HG02798 (cell line): ENCODE measurements at regions not wholly inside any gene's neighbourhood (a gene's known extent, or its start where the extent isn't known, plus 50 kb on each side); places are given as distances from the start of the nearest gene placed in this dataset.

ENCODE experiments used
- ATAC-seq: cut with Tn5 transposase; IDR thresholded peaks from one replicate; pipeline ENCODE4 v1.9.1; 2021; ENCODE audit warnings: mild to moderate bottlenecking; ENCODE audit not compliant: unreplicated experiment, poor library complexity

DNA sequence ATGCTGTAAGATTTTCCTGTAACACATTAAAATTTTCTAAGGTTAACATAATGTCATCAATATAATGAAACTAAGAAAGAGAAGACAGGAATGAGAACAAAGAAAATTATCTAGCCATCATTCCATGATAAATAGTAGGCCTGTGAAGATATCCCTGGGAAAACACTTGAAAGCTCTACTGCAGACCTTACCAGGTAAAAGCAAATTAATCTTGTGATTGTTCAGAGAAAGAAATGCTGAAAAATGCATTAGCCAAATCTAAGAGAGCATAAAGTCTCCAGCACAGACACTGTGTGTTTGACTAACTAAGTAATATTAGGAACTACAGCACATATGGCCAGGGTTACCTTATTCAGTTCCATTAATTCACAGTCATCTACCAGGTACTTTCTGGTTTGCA, 628.3 kb upstream of the GRAMD2B start:
- no peak for ATAC-seq

DNA sequence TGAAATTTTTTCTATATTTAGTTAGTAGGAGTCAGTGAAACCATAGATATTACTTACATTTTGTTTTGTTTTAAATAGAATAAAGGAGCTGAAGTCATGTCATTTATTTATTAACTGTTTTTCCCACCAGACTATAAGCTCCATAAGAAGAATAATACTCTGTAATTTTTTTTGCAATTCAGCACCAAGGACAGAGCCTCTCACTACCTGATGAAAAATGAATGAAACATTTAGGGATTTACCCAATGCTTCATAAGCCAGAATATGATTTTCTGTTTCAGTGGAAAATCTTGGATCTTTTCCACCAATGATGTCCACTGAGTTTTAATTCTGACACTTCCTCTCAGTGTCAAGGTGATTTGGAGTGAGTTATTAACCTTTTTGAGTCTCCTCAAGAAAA, 624.9 kb upstream of the GRAMD2B start:
- ATAC-seq: no peak

DNA sequence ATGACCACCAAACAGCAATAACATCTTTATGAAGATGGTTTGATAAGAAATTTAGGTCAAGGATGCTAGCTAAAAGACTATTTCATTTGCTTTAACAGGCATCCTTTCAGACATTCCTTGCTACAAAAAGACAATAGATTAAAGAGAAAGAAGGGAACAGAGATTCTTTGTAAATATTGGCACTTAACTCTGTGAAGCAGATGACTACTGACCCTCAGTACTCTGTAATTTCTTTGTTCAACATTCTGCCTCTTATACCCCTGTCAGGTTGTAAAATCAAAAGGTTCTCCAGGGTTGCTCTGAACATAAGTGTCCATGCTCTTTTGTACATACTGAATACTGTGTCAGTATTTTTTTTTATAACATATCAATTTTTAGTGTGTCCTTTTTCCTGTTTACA, 610.6 kb upstream of the GRAMD2B start:
- ATAC-seq: no peak

DNA sequence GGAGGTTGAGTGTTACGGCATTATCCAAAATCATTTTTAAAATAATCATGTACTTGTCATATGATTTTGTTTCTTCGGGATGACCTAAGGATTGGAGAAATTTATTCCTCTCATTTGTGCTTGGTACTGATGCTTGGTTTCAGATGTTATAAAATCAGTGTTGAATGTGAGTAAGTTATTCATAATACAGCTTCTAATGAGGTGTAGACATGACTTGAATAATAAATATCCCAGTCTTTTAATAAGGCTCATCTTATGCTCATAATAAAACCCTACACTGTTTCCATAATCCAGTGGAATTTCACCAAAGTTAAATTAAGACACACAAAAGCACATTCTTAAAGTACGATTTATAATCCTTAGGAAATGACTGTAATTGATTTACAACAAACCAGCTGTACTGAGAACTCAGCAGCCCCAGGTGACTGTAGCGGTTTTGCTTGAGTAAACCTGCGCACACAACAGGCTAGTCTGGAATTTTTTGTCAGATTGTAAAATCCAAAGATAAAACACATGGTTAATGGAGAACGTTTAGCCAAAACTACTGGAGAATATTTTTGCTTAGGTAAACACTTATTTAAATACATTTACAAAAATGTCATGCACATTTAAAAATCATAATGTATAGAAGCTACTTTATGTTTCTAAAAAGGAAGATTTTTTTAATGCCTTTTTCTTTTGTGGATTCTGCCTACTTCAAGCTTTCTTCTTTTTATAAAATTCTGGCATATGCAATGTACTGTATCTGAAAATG, 609.8 kb upstream of the GRAMD2B start:
- ATAC-seq: no peak

DNA sequence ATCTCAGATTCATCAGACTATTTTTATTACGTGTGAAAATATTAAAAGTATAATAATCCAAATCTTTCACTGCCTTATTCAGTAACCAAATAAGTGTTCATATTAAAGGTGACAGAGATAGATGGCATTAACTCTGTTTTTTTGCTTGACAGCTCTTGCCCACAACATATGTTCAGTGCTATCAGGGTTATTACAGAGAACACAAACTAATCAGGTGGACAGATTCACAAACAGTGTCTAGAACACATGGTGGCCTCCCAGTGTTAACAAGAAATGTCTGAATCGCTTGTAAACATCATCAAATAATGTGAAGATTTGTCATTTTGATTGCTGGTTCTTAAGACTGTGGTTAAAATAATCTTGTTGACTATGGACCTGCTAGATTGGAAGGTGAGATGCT, 609.1 kb upstream of the GRAMD2B start:
- ATAC-seq: no peak

DNA sequence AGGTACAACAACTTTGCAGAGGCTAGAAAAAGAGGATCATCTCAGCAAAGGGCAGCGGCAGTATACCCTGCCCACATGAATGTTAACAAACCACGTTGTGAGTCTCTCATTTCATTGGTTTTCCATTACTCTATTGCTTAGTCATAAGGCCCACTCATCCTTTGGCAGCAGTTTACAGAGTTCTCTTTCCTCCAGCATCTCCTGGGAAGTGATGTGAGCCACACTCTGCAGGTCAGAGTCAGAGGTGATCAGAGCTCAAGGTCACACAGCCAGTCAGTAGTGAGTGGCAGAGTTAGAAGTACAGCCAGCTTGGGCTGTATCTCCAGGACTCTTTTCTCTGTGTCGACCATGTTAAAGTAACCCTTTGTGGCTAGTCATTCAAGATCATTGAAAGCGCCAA, 599.6 kb upstream of the GRAMD2B start:
- ATAC-seq: no peak

DNA sequence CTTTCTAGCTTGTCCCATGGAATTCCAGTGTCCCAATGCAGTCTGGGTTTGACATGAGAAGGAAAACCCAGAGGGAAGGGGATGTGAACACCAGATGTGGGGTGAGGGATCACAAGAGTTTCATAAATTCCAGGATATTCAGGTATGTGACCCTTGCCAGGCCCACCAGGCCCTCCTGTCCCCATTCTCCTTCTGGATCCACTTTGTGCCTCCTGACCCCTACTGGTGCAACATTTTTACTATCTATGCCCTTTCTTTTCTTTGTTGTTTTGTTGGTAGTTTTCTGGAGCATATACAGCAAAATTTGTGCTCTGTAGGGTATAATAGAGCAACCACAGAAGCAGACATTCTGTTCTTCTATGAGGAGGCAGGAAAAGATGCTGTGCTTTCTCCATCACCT, 597.0 kb upstream of the GRAMD2B start:
- no peak for ATAC-seq

DNA sequence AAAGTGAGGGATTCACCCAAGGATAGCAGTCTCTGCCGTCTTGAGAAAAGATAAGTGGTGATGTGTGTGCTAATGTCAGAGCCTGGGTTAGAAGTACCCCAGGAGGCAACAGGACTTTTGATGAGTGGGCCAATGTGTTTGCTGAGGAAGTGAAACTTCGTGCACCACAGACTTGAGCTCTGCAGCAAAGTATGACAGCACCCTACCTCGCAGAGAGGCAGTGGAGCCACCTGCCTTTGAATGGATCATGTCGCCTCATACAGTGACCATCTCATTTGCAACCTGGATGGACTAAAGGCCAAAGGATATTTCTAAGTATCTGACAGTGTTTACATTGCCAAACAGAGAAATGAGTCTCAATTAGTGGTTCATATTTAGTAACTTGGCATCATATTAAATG, 593.9 kb upstream of the GRAMD2B start:
- peak; percentile 36 for ATAC-seq

DNA sequence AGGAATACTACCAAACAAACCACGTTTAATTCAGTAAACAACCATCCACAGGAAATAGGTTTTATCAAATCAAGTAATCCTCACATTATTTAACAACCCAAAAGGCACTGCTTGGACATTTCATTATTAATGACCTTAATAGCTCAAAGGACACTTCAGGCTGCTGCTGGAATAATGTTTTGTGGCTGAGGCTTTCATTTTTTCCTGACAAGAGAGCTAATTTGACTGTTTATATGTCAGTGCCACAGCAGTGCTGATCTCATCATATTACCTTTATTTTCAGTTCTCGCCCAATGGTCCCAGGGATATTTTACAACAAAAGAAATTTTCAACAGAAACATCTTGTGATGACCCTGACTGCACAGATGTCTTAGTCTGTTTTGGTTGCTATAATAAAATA, 589.8 kb upstream of the GRAMD2B start:
- ATAC-seq: no peak

DNA sequence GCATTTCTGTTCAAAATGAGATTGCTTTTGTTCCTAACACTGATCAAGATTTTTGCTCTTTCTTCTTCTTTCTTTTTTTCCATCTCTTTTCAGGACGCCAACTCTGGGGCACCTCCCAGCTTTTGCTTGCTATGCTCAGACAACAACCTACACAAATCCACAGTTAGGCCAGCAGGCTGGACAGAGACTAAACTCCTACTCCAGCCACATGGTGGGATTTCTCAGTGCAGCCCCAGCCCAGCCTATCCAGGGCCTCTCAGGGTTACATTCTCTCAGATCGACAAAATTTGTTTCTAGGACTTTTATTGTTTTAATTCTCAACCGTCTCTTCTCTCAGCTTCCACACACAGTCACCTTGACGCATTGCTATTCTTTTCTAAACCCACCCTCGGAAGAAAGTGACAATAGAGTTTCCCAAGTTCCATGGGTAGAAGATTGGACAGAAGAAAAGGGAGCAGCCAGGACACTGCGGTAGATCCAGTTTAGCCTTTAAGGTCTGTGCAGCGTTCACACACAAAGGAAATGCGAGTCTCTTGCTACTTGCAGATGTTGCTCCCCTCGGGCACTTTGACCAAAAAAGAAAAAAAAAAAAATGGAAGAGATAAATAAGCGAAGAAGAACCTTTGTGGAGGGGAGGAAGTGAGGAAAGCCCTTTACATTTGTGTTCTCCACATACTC, 588.6 kb upstream of the GRAMD2B start:
- no peak for ATAC-seq

DNA sequence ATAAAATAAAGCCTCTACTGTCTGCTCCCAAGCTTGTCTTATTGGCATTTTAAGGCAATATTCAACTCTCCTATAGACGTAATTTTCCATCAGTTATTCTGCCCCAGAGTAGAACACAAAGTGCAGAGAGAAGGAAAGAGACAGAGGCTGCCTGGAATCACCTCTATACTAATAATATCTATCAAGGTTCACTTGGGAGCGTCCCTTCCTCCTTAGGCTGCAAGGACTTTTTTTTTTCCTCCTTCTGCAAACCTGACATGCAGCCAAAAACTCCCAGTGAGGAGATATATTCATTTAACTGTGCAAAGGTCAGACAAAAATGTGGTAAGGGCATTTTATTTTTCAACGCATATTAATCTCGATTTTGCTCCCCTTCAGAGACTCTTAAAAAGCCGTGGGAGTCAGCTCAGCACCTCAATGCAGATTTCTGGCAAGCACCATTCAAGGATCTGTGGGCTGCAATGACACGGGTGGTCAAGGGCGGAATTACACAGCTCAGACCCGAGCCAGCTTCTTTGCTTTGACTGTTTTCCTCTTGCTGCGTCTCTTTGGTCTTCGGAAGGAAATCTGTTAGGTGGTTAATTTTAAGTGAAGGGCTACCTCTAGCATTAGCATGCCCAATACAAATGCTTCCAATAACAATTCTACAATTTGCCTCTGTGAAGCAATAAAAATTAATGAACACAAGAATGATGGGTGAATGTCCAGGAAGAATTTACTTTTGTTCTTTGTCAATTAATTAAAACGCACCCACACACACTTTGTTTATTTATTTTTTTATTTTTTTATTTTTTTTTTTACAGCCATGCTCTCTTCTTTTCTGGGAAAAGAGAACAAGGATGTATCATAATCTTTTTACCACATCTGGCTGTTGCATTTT, 587.7 kb upstream of the GRAMD2B start:
- ATAC-seq: peak; percentile 73

DNA sequence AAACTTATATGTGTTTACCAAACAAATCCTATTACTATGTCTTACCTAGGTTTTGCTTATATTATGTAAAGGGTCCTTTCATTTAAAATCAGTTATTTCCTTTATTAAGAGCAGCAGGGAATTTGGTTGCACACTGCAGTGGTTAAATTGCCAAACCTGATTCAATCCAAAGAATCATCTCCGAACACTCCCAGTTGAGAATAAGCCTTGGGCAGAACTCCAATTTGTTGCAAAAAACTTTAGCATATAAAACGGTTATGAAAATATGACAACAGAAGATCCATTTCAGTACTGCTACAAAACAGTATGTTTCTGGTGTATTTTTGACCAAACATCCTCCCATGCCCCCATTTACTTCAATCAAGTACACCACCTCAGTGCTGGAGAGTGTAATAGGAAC, 587.0 kb upstream of the GRAMD2B start:
- ATAC-seq: no peak

DNA sequence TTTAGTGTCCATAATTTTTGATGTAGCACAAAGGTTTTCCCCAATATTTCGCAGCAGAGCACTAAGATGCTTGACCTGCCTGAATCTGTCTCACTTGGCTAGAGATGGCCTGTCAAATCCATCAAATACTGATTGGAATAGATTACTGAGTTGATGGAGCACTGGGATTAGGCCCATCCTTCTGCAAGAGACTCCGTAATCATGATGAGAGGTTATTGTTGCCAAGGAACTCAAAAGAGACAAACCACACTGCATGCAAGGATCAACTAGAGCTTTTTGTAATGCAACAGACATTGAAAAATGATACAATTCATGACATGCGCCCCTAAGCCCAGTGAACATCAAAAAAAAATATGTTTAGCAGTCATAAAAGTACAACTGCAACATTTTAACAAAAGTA, 585.3 kb upstream of the GRAMD2B start:
- ATAC-seq: no peak

DNA sequence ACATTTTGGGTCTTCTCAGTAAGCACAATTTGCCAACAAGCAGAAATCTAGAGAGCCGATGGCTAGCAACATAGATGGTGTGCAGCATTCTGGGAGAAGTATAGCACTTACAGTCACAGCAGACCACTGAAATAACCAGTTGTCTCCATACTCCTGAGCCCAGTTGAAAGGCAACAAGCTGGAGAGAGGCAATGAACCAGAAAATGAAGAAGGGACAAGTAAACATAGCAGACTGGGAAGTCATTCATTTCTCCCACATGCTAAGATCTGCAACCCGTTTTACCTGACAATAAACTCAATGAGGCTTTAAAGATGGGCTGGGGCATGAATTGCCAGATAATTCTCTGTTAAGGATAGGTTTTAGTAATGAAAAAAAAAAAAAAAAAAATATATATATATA, 575.6 kb upstream of the GRAMD2B start:
- no peak for ATAC-seq

DNA sequence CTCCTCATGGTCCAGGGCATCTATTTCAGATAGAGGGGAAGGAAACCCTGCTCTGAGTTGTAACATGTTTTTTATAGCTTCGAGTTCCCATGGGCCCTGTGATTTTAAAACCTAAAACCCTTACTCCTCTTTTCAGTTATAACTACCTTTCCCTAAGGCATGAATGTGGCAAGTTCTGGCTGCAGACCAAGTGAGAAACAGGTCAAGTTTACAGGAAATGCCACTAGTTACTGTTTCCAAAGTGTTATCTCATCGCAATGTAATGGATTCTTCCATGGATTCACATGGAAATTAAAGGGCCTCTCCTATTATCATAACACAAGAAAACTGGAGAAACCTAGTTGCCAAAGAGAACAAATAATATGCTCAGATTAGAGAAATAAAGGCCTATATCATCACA, 574.5 kb upstream of the GRAMD2B start:
- ATAC-seq: no peak

DNA sequence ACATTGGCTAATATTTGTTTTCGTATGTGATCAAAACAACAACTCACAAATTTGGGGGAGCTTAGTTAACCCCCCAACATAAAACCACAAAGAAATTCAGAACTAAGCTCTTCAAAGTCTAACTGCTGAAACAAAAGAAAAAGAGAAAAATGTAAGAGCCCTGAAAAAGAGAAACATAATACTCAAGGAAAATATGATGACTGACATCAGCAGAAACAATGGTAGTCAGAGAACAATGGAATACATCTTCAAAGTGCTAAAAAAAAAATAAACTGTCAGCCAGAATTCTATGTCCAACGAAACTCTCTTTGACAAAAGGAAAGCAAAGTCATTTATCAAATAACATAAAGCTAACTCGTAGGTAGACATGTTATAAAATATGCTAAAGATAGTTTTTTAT, 566.3 kb upstream of the GRAMD2B start:
- no peak for ATAC-seq

DNA sequence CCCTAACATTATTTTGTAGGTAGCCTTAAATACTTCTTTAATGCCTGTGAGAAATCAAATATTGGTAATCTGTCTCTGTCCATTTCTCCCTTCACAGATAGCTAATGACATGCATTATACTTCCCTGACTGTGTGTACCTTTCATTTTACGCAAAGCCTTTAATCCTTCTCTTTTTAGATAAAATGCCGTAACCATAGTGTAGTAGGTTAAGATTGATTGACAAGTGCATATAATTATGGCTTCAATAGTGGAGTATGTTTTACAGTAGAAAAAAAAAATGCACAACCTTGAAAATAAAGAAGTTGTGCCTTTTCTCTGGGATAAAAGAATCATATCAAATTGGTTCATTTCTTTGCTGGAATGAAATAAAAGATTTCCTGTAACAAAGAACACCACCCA, 559.6 kb upstream of the GRAMD2B start:
- no peak for ATAC-seq

DNA sequence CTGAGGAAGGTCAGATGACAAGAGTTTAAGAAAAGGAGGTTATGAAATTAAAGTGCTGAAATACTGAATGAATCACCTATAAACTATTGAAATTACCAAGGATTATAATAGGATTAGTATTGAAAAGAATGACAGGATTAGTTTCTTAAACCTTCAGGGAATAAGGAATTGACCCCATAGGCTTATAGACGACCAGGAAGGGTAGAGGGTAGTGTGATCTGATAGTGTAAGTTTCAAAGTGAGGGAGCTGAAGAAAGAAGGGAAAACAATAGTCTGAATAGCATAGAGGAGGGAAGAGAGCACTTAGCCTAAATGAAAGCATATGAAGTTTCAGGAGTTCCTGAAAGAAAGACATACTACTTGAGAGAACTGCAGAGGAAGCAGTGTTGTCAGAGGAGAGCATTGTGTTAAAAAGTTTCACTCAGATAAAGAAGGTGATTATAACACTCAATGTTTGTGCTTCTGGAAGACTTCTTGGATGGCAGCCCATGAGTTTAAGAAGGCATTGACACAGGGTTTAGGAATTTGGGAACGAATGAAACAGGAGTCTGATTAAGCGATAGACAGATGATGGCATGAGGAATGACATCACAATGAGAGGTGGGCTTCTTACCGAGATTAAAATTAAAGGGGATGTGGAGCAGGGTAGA, 557.9 kb upstream of the GRAMD2B start:
- no peak for ATAC-seq

DNA sequence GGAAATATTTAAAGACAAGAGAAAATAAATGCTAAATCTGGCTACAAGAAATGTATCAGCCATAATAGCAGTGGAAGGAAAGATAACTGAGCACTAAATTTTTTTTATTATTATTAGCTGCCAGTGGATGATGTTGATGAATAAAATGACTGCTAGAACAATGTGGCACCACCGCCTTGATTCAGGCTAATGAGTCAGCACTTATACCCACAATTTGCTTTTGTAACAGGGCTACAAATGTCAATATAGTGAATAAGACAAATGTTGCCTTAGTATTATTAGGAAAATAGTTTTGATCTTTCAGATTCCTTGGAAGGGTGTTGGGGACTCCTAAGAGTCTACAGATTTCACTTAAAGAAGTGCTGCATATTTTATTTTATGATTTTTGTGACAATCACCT, 555.2 kb upstream of the GRAMD2B start:
- no peak for ATAC-seq

DNA sequence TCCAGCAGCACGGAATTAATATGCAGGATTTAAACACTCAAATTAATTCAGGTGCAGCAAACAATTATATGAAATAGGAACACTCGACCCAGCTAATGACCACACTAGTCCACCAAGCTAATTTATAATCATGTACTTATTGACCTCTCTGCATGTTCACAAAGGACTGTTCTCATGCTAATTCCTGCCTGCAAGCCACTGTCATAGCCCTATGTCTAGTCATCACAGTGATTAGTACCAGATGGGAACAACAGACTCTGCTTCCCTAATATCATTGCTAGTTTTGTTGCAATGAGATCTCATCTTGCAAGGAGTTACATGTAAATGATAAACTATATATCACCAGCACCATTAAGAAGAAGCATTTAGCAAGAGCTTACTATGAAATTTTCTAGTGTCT, 553.0 kb upstream of the GRAMD2B start:
- no peak for ATAC-seq

DNA sequence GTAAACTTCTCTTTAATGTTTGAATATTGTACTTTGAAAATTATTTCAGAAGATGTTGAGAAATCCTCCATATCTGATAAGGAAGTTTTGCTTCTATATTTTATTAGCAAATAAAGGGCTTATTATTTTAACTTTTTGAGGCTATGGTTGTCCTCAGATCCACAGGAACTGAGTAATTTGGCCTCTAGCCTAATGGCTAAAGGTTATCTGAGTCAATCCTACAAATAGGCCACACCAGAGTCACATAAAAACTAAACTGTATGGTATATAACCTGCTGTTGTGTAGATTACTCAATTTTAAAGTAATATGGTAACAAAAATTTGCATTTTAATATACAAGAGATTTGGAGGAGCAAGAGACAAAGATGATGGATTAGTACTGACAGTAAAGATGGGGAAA, 549.2 kb upstream of the GRAMD2B start:
- no peak for ATAC-seq
